ENCODE measurements at regions not wholly inside any gene's neighbourhood (a gene's known extent, or its start where the extent isn't known, plus 50 kb on each side); places are given as distances from the start of the nearest gene placed in this dataset.
"Not testable (repeated sequence)": the region's sequence is repeated elsewhere in the genome, so short reads cannot be mapped to it uniquely, and the experiment has no call there.

DNA sequence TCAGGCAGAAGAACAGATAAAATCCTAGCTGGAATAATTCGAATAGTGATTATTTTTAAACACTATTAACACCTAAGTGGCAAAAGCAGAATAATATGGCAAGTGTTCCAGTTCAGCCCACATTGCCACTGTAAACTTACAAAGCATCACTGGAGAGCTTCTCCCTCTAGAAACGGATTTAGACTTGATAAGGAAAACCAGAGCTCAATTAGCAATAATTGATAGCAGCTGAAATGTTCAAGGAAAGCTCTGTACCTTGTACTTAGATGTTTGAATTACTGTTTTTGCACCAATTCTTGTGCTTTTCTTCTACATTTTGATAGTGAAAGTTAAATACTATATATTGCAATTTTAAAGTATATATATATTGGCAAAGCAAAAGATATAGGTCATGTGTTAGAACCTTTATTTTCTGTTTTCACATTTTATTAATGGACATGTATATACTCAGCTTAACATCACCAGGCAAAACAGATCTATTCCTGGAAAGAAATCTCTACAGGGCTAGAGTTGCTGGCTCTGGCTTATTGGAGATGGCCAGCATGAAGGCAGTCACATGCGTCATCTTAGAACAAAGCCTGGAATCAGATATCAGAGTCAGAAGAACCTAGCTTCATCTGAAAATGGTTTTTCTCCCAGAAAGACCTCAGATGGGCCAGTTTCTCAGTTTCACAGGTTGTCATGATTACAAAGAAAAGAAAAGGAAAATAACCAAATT lies 149.1 kb upstream of the CTAGE1 start:
- DNase-seq, result no peak

- no peak for DNase-seq
Measured at GRCh38 chr18:22567794-22568193, 150.1 kb upstream of the CTAGE1 start.

DNA sequence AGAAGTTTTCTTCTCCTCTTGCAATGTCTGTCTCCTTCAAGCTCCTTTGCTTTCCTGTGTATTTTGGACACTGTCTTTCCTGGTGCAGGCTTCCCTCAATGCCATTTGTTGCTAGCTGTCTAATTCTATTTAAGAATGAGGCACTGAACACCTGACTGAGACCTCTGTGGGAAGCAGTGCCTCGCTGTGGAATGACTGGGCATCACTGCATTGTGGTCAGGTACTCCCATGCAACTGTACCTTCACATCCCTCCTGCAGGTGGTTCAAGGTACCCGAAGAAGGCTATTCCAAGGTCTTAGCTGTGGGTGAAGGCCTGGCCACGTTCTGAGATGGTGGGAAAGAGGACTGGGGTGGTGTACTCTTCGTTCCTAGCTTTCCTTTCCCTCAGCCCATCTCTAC lies 152.8 kb upstream of the CTAGE1 start:
- no peak for DNase-seq

DNA sequence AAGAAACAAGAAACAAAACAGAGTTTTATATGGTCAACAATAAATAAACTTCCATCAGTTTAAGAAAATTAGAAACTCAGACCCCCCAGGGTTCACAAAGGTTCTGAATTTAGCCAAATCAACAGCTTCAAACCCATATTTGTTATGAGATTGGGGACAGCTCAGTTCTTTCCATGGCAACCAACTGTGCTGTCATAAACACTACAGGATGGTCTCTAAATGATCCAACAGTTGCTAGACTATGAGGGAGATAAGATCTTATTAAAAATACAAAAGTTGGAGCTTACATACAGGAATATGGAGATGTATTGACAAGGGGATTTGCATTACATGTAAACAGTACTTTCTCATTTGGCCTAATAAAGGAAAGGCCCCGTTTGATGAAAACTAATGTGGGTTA lies 154.6 kb upstream of the CTAGE1 start:
- DNase-seq, result no peak

- DNase-seq, result no peak
Measured at GRCh38 chr18:22579271-22579670, 161.6 kb upstream of the CTAGE1 start.

- DNase-seq, result no peak
Measured at GRCh38 chr18:22585333-22585732, 167.6 kb upstream of the CTAGE1 start.

DNA sequence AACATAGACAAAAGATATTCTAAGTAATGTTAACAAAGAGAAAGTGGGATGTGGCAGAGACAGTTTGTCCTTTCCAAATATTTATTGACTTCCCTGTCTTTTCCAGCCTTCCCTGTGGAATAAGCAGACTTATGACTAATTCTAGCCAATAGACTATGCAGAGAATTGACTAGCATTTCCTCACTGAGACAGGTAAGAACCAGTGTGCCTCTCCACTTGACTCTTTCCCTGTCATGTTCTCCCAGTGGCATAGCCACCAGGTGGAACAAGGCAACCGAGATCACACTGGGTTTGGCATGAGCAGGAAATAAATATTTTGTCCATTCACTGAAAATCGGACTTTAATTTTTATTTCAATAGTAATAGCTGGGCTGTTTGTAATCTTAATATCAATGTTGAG lies 168.1 kb upstream of the CTAGE1 start:
- DNase-seq, result no peak

- DNase-seq, result peak; percentile 49 to 56
Measured at GRCh38 chr18:22591222-22591621, 173.5 kb upstream of the CTAGE1 start.

GRCh38 chr18:22594155-22594690 lies 176.5 kb upstream of the CTAGE1 start:
- no peak for DNase-seq

DNA sequence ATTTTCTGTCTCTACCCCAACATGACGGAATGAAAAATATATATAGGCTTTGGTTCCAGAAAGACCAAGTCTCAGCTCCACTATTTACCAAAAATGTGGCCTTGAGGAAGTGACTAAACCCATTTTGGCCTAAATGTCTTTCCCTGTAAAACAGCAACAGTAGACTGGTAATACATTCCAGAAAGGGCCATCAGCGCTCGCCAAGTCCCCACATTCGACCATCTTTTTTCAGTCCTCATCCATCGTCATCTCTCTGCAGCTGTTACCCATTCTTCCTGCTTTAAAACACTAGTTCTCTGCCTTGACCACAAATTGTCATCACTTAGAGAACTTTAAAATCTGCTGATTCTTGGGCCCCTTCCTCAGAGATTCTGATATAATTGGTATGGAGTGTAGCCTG lies 183.8 kb upstream of the CTAGE1 start:
- no peak for DNase-seq

DNA sequence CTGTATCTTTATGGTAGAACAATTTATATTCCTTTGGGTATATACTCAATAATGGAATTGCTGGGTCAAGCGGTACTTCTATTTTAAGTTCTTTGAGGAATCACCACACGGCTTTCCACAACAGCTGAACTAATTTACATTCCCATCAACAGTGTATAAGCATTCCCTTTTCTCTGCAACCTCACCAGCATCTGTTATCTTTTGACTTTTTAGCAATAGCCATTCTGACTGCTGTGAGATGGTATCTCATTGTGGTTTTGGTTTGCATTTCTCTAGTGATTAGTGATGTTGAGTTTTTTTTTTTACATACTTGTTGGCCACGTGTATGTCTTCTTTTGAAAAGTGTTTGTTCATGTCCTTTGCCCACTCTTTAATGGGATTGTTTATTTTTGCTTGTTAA lies 184.7 kb upstream of the CTAGE1 start:
- not testable (repeated sequence) for DNase-seq

GRCh38 chr18:22603902-22604301 lies 186.2 kb upstream of the CTAGE1 start:
- DNase-seq, result no peak

DNA sequence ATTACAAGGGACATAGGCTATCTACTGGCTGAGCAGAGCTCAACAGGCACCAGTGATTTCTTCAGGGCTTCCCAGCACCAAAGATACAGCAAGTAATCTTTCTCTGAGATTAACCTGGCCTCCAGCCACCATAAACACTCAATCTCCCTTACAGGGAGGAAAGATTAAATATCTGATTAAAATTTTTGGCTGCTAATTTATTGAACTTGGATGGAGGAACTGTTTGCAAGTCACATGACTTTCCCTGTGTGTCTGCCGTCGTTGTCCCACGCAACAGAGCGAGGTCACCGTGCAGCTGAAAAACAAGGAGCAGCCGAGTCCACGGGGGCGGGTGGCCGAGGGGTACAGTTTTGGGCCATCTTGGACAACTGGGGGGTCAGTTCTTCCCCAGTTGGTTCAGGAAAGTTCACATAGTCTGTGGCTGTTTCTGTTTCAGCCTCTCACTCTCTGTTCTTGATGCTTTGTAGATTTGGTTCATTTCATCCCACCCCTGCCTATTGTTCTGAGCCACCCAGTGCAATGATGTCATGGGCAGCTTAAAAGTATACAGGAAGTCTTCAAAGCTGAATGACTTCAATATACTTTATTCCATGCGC lies 186.8 kb upstream of the CTAGE1 start:
- DNase-seq, result peak in 1 of 2 donors; percentile 52

DNA sequence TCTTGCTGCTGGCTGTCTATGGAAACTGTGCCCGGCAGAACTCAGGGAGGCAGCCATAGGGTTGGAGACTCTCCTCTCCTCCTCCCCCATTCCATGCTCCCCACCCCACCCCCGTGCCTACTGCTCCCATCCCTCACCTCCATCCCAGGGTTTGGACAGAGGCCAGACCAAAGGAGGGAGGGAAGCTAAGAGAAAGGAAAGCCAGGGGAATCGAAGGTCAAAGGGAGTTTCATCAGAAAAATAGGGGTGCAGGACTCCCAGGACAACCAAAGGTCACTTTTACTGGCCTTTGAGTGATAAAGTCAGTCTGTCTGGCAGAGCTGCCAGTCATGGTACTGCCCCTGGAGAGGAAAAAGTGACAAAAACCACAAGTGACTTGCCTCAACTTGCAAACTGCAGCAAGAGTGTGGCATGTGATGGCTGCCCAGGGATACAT lies 187.3 kb upstream of the CTAGE1 start:
- DNase-seq, result no peak

GRCh38 chr18:22605736-22606135 lies 188.0 kb upstream of the CTAGE1 start:
- no peak for DNase-seq

GRCh38 chr18:22606563-22607283 lies 189.0 kb upstream of the CTAGE1 start:
- no peak for DNase-seq

GRCh38 chr18:22607284-22607635 lies 189.5 kb upstream of the CTAGE1 start:
- no peak for DNase-seq

DNA sequence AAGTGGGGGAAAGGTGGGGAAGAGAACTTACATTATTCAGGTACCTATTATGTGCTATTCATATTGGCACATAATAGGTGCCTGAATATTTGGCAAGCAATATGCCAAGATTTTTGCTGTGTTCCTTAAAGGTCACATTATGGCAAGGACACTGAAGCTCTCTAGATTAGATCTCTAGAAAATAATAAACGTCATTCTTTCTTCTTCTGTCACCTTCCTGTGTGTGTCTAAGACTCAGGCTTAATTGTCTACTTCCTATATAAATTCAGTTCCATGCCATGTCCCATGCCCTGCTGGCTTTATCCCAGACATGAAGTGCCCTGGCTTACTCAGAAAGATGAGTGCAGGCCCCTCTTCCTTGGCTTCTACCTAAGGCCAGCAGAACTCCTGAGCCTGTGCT lies 191.1 kb upstream of the CTAGE1 start:
- no peak for DNase-seq

GRCh38 chr18:22609642-22610041 lies 191.9 kb upstream of the CTAGE1 start:
- DNase-seq, result peak in 1 of 2 donors; percentile 38

DNA sequence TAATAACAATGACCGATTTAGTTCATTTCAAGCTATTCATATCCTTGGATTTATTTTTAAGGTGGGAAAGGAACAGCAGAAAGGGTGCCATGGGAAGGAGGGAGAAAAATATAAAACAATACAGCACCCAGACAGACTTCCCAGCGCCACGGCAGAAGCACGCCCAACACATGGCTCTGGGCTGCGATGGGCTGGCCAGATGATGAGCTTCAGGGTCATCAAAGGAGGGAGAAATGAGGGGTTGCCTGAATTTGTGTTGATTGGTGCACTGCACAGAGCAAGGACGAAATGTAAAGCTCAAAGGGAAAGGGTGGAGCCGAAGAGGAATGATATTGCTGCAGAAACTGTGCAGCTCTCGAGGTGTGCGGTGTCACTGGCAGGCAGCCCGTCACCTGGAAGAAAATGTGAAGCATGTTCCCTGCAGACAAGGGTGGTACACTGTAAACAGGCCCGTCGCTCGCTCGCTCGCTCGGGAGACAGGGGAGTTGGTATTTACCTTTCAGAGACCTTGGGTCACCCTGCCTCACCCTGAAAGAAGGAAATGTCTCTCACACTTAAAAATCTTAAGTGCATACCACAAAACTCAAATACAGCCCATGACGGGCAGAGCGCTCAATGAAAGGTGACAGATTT lies 195.5 kb upstream of the CTAGE1 start:
- DNase-seq, result peak in 1 of 2 donors; percentile 16

DNA sequence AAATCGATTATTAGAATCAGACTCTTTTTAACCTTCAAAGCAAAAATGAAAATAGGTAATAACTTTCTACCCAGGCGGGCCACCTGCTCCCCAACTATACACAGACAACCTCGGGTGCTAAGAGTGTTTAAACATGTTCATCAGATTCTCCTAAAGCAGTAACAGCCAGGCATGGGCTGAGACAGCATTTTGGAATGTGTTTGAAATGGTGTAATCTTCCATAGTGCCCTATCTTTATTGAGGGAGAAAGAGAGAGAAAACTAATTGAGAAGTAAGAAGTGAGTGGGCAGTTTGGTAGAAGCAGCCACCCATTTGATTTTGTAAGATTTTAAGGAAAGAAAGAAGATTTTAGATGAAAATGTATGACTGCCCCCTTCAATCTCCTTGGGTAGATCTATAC lies 196.1 kb upstream of the CTAGE1 start:
- no peak for DNase-seq

DNA sequence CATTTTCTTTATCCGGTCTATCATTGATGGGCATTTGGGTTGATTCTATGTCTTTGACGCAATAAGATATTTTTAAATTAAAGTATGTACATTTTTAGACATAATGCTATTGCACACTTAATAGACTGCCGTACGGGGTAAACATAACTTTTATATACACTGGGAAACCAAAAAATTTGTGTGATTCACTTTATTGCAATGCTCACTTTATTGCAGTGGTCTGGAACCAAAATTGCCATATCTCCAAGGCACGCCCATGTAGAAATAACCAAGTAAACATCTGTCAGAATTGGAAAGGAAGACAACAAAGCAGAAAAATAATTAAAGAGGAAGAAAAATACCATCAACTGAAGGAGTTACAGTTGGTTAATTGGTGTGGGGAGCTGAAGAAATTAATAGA lies 205.8 kb upstream of the CTAGE1 start:
- DNase-seq, result no peak

Data from right lung (tissue), 2 donors.